Vagina (tissue), 2 donors: ENCODE measurements at regions not wholly inside any gene's neighbourhood (a gene's known extent, or its start where the extent isn't known, plus 50 kb on each side); places are given as distances from the start of the nearest gene placed in this dataset.
A peak's percentile ranks its signal among the peaks of the same experiment; 100 is the strongest.

Experiments
- DNase-seq, 2 donors: peaks; one replicate each; pipeline ENCODE4 v3.0.0-alpha.2; 2017; ENCODE audit errors: extremely low spot score in 2 of 2
- H3K27ac ChIP-seq: fragments of 200-600 bp; sonication (generic); one replicate; pipeline ENCODE4 v1.5.1; 2019
- H3K27me3 ChIP-seq: fragments of 200-600 bp; sonication (generic); one replicate; pipeline ENCODE4 v1.5.1; 2019
- H3K36me3 ChIP-seq, 2 donors: fragments of 200-600 bp; sonication (generic); one replicate each; pipeline ENCODE4 v1.5.1; 2017 to 2019
- H3K4me1 ChIP-seq: fragments of 200-600 bp; sonication (generic); one replicate; pipeline ENCODE4 v1.5.1; 2019
- H3K4me3 ChIP-seq, 2 donors: fragments of 200-600 bp; sonication (generic); 1 replicate in 1 of 2; 2 replicates in 1 of 2; pipeline ENCODE4 v1.5.1; 2016 to 2019
- H3K9me3 ChIP-seq: fragments of 200-600 bp; sonication (generic); one replicate; pipeline ENCODE4 v1.5.1; 2019
- CTCF ChIP-seq, 3 experiments: fragments of 450-650 bp in 2 of 3; fragments of 200-600 bp in 1 of 3; sonication (generic) in 1 of 3; IDR thresholded peaks; one replicate each; pipeline ENCODE4 v1.5.1; 2017 to 2019; ENCODE audit warnings: antibody characterized with exemption in 3 of 3, mild to moderate bottlenecking in 2 of 3, moderate library complexity in 2 of 3
- POLR2A ChIP-seq, 2 donors: fragments of 450-650 bp; IDR thresholded peaks; one replicate each; pipeline ENCODE4 v1.6.1; 2017; ENCODE audit warnings: antibody characterized with exemption in 2 of 2, mild to moderate bottlenecking in 2 of 2, moderate library complexity in 2 of 2
- POLR2AphosphoS5 ChIP-seq, 2 donors: sonication (generic); formaldehyde crosslinking; IDR thresholded peaks; one replicate each; pipeline ENCODE4 v1.9.0; 2017; ENCODE audit warnings: antibody characterized with exemption in 2 of 2, mild to moderate bottlenecking in 2 of 2, low read depth in 1 of 2; ENCODE audit not compliant: insufficient read depth in 1 of 2
- intact Hi-C: fragments of 100-400 bp; cut with DNase I; formaldehyde crosslinking; loops from one replicate; pipeline ENCODE4 v1.15.1; 2023

GRCh38 chr6:168128631-168129291 lies 49.7 kb upstream of the FRMD1 start:
- DNase-seq, result peak; percentile 76 to 90
- TF ChIP-seq CTCF (IDR thresholded peaks at IDR 0.05) (no peak), POLR2AphosphoS5 (IDR thresholded peaks at IDR 0.05; ENCODE audit: insufficient read depth in 1 of 2, low read depth in 1 of 2) (no peak), POLR2A (IDR thresholded peaks at IDR 0.05) (no peak)
- Histone ChIP-seq H3K36me3 (no peaks in the 10 kb centered on the region), H3K9me3 (no peaks in the 10 kb centered on the region), H3K4me3 (no peak overlapping the region), H3K27me3 (no peaks in the 10 kb centered on the region), H3K27ac (no peak overlapping the region), H3K4me1 (peaks cover 11% of the 10 kb centered on the region)
- intact Hi-C loops, result no loop called here
